ENCODE measurements at regions not wholly inside any gene's neighbourhood (a gene's known extent, or its start where the extent isn't known, plus 50 kb on each side); places are given as distances from the start of the nearest gene placed in this dataset.

DNA sequence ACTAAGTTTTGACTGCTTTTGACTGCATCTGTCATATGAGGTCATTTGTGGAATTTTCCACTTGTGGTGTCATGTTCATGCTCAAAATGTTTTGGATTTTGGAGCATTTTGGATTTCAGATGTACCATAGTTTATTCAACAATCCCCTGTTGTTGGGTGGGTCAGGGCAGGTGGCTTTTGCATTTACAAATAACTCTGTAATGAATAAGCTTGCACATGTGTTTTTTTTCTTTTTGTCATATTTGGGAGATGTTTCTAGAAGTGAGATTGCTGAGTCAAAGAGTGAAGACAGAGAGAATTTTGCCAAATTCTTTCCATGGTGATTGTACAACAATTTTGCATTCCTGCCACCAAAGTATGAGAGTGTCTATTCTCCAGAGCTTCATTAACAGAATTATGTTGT lies 62.4 kb upstream of the ADPGK start:
- TF ChIP-seq CTCF (IDR thresholded peaks at IDR 0.05) = no peak
- no peak for TF ChIP-seq POLR2A (IDR thresholded peaks at IDR 0.05)

All from right lobe of liver (tissue), 4 donors.